ENCODE measurements at regions not wholly inside any gene's neighbourhood (a gene's known extent, or its start where the extent isn't known, plus 50 kb on each side); places are given as distances from the start of the nearest gene placed in this dataset.

- H3K4me3 ChIP-seq (ENCODE audit: low read length) = no peak overlapping the region
- no peak for DNase-seq (ENCODE audit: low read depth)
- TF ChIP-seq CTCF (conservative IDR thresholded peaks at IDR 0.05; ENCODE audit: low read length) = no peak
Observed at GRCh38 chr12:125243811-125244210, 178.6 kb downstream of the AACS start.

- DNase-seq (ENCODE audit: low read depth) = no peak
- H3K4me3 ChIP-seq (ENCODE audit: low read length) = no peak overlapping the region
- no peak for TF ChIP-seq CTCF (conservative IDR thresholded peaks at IDR 0.05; ENCODE audit: low read length)
Observed at GRCh38 chr12:125244338-125244737, 179.1 kb downstream of the AACS start.

GRCh38 chr12:125245581-125246557 is 180.6 kb downstream of the AACS start:
- no peak for DNase-seq (ENCODE audit: low read depth)
- H3K4me3 ChIP-seq (ENCODE audit: low read length) = no peak overlapping the region
- TF ChIP-seq CTCF (conservative IDR thresholded peaks at IDR 0.05; ENCODE audit: low read length) = no peak

GRCh38 chr12:125247477-125247876 is 182.2 kb downstream of the AACS start:
- no peak for TF ChIP-seq CTCF (conservative IDR thresholded peaks at IDR 0.05; ENCODE audit: low read length)
- H3K4me3 ChIP-seq (ENCODE audit: low read length) = no peak overlapping the region
- DNase-seq (ENCODE audit: low read depth) = no peak

- no peak for TF ChIP-seq CTCF (conservative IDR thresholded peaks at IDR 0.05; ENCODE audit: low read length)
- no peak overlapping the region for H3K4me3 ChIP-seq (ENCODE audit: low read length)
- DNase-seq (ENCODE audit: low read depth) = no peak
Observed at GRCh38 chr12:125249066-125249824, 184.0 kb downstream of the AACS start.

- TF ChIP-seq CTCF (conservative IDR thresholded peaks at IDR 0.05; ENCODE audit: low read length) = no peak
- no peak overlapping the region for H3K4me3 ChIP-seq (ENCODE audit: low read length)
- no peak for DNase-seq (ENCODE audit: low read depth)
Observed at GRCh38 chr12:125249932-125250331, 184.7 kb downstream of the AACS start.

Measured in AG10803 (cell line).